Breast epithelium (tissue), 3 donors: ENCODE measurements at regions not wholly inside any gene's neighbourhood (a gene's known extent, or its start where the extent isn't known, plus 50 kb on each side); places are given as distances from the start of the nearest gene placed in this dataset.

Source experiments
- POLR2A ChIP-seq: fragments of 450-650 bp; IDR thresholded peaks from one replicate; pipeline ENCODE4 v1.6.1; 2016; ENCODE audit warnings: antibody characterized with exemption, mild to moderate bottlenecking, moderate library complexity
- TF ChIP-seq, protein P1 (sequence below), 3 donors: fragments of 450-650 bp; IDR thresholded peaks; one replicate each; pipeline ENCODE4 v1.5.1; 2016 to 2017; ENCODE audit warnings: antibody characterized with exemption in 3 of 3, mild to moderate bottlenecking in 3 of 3, moderate library complexity in 3 of 3

DNA sequence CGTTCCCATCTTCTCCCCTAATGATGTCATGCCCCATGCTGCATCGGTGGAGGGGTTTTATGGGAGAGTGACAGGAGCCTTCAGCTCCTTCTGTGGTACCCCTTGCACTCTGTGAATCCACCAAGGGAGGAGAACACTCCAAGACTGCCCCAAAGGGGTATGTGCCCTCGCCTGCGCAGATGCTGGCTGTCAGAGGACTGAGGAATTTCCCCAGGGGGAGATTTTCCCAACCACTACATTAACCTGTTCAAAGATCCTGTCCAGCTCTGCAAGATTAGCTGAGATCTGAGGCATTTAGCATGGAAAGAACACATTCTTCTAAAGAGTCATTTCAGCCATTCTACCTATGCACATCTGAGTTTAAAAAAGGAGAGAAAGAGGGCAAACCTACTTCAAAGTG, 143.2 kb upstream of the ITGA6 start:
- no peak for TF ChIP-seq POLR2A
- TF ChIP-seq, protein P1, sequence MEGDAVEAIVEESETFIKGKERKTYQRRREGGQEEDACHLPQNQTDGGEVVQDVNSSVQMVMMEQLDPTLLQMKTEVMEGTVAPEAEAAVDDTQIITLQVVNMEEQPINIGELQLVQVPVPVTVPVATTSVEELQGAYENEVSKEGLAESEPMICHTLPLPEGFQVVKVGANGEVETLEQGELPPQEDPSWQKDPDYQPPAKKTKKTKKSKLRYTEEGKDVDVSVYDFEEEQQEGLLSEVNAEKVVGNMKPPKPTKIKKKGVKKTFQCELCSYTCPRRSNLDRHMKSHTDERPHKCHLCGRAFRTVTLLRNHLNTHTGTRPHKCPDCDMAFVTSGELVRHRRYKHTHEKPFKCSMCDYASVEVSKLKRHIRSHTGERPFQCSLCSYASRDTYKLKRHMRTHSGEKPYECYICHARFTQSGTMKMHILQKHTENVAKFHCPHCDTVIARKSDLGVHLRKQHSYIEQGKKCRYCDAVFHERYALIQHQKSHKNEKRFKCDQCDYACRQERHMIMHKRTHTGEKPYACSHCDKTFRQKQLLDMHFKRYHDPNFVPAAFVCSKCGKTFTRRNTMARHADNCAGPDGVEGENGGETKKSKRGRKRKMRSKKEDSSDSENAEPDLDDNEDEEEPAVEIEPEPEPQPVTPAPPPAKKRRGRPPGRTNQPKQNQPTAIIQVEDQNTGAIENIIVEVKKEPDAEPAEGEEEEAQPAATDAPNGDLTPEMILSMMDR (IDR thresholded peaks at IDR 0.05) = no peak
